ENCODE measurements at regions not wholly inside any gene's neighbourhood (a gene's known extent, or its start where the extent isn't known, plus 50 kb on each side); places are given as distances from the start of the nearest gene placed in this dataset.

- Histone ChIP-seq H3K36me3 (no peaks in the 10 kb centered on the region), H3K4me1 (ENCODE audit: control insufficient read depth in 1 of 2, low read depth in 2 of 2) (no peaks in the 10 kb centered on the region), H3K27me3 (replicated peaks; ENCODE audit: insufficient read depth) (no peaks in the 10 kb centered on the region), H3K27ac (no peak overlapping the region), H3K9me3 (no peaks in the 10 kb centered on the region), H3K4me3 (no peak overlapping the region)
- no peak for TF ChIP-seq CTCF (IDR thresholded peaks at IDR 0.05)
- no peak for DNase-seq (ENCODE audit: low spot score)
- no peak for ATAC-seq (ENCODE audit: insufficient number of reproducible peaks, low FRiP score, low read depth)
These were observed 76.4 kb upstream of the TMEM132C start for GRCh38 chr12:128190614-128191013.

GRCh38 chr12:128191380-128191779, 75.6 kb upstream of the TMEM132C start:
- TF ChIP-seq CTCF (IDR thresholded peaks at IDR 0.05): no peak
- DNase-seq (ENCODE audit: low spot score) (no peak), ATAC-seq (ENCODE audit: insufficient number of reproducible peaks, low FRiP score, low read depth) (no peak)
- Histone ChIP-seq H3K4me3 (no peak overlapping the region), H3K9me3 (no peaks in the 10 kb centered on the region), H3K4me1 (ENCODE audit: control insufficient read depth in 1 of 2, low read depth in 2 of 2) (no peaks in the 10 kb centered on the region), H3K36me3 (no peaks in the 10 kb centered on the region), H3K27ac (no peak overlapping the region), H3K27me3 (replicated peaks; ENCODE audit: insufficient read depth) (no peaks in the 10 kb centered on the region)

GRCh38 chr12:128204711-128205110, 62.3 kb upstream of the TMEM132C start:
- ATAC-seq (ENCODE audit: insufficient number of reproducible peaks, low FRiP score, low read depth) (no peak), DNase-seq (ENCODE audit: low spot score) (no peak)

GRCh38 chr12:128205145-128205544, 61.8 kb upstream of the TMEM132C start:
- no peaks in the 10 kb centered on the region for H3K27me3 ChIP-seq (replicated peaks; ENCODE audit: insufficient read depth)
- no peak overlapping the region for H3K27ac ChIP-seq
- TF ChIP-seq CTCF (IDR thresholded peaks at IDR 0.05): no peak
- peaks cover 5% of the 10 kb centered on the region for H3K9me3 ChIP-seq
- H3K4me1 ChIP-seq (ENCODE audit: control insufficient read depth in 1 of 2, low read depth in 2 of 2): no peaks in the 10 kb centered on the region
- ATAC-seq (ENCODE audit: insufficient number of reproducible peaks, low FRiP score, low read depth) (no peak), DNase-seq (ENCODE audit: low spot score) (no peak)
- no peak overlapping the region for H3K4me3 ChIP-seq
- no peaks in the 10 kb centered on the region for H3K36me3 ChIP-seq

More at GRCh38 chr12:128204711-128205110, 62.3 kb upstream of the TMEM132C start:
- Histone ChIP-seq H3K9me3 (peaks cover 9% of the 10 kb centered on the region), H3K27ac (no peak overlapping the region), H3K27me3 (replicated peaks; ENCODE audit: insufficient read depth) (no peaks in the 10 kb centered on the region), H3K4me1 (ENCODE audit: control insufficient read depth in 1 of 2, low read depth in 2 of 2) (no peaks in the 10 kb centered on the region), H3K36me3 (no peaks in the 10 kb centered on the region), H3K4me3 (no peak overlapping the region)
- TF ChIP-seq CTCF (IDR thresholded peaks at IDR 0.05): no peak

GRCh38 chr12:128205758-128206157, 61.2 kb upstream of the TMEM132C start:
- no peak for TF ChIP-seq CTCF (IDR thresholded peaks at IDR 0.05)
- no peaks in the 10 kb centered on the region for H3K27me3 ChIP-seq (replicated peaks; ENCODE audit: insufficient read depth)
- H3K4me1 ChIP-seq (ENCODE audit: control insufficient read depth in 1 of 2, low read depth in 2 of 2): no peaks in the 10 kb centered on the region
- no peak overlapping the region for H3K27ac ChIP-seq
- ATAC-seq (ENCODE audit: insufficient number of reproducible peaks, low FRiP score, low read depth) (no peak), DNase-seq (ENCODE audit: low spot score) (no peak)
- H3K4me3 ChIP-seq: no peak overlapping the region
- H3K9me3 ChIP-seq: peaks cover 5% of the 10 kb centered on the region
- H3K36me3 ChIP-seq: no peaks in the 10 kb centered on the region
